Central memory CD8-positive, alpha-beta T cell (primary cell): ENCODE measurements at regions not wholly inside any gene's neighbourhood (a gene's known extent, or its start where the extent isn't known, plus 50 kb on each side); places are given as distances from the start of the nearest gene placed in this dataset.

Experiments used
- ATAC-seq: fragments of 150-1000 bp; cut with Tn5 transposase; replicated peaks from 2 replicates; pipeline ENCODE4 v1.10.0; 2022; ENCODE audit warnings: mild to moderate bottlenecking, moderate FRiP score, moderate number of reproducible peaks; ENCODE audit not compliant: poor library complexity, severe bottlenecking; ENCODE audit errors: extremely low read depth
- DNase-seq, 2 donors: peaks; one replicate each; pipeline ENCODE4 v3.0.0; 2021; ENCODE audit warnings: low spot score in 2 of 2
- H3K27ac Mint-ChIP-seq: one replicate; pipeline ENCODE4 v1.8.0; 2022; ENCODE audit warnings: low read depth, mild to moderate bottlenecking, moderate library complexity, mixed read lengths
- H3K27me3 Mint-ChIP-seq: one replicate; pipeline ENCODE4 v1.8.0; 2022; ENCODE audit warnings: mixed read lengths
- H3K36me3 Mint-ChIP-seq: one replicate; pipeline ENCODE4 v1.8.0; 2022; ENCODE audit warnings: mild to moderate bottlenecking, moderate library complexity, mixed read lengths; ENCODE audit not compliant: insufficient read depth
- H3K4me1 Mint-ChIP-seq: one replicate; pipeline ENCODE4 v1.8.0; 2022; ENCODE audit warnings: mixed read lengths
- H3K4me3 Mint-ChIP-seq: one replicate; pipeline ENCODE4 v1.8.0; 2022; ENCODE audit warnings: mild to moderate bottlenecking, moderate library complexity, mixed read lengths
- H3K9me3 Mint-ChIP-seq: one replicate; pipeline ENCODE4 v1.8.0; 2022; ENCODE audit warnings: mixed read lengths

DNA sequence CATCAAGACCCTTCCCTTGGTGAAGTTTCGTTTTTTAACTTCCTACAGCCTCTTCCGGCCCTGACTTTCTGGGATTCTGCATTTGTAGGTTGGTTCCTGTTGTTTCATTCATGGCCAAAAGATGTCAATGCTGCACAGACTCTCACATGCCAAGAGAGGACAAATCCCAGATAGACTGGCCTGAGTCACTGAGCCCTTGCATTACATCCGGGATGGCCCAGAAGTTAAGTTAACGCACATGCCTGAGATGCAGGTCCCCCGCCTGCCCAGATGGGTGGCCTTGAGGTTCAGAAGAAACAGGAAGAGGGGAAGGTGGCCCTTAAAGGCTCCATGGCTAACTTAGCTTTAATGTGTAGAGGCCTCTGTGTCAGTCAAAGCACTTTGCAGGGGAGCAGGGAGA, 51.6 kb upstream of the SRGAP3 start:
- Mint-ChIP-seq H3K36me3 (no peaks in the 10 kb centered on the region), H3K9me3 (no peaks in the 10 kb centered on the region), H3K27ac (no peak overlapping the region), H3K4me3 (no peak overlapping the region), H3K27me3 (peaks cover 31% of the 10 kb centered on the region), H3K4me1 (no peaks in the 10 kb centered on the region)
- DNase-seq (no peak), ATAC-seq (no peak)

DNA sequence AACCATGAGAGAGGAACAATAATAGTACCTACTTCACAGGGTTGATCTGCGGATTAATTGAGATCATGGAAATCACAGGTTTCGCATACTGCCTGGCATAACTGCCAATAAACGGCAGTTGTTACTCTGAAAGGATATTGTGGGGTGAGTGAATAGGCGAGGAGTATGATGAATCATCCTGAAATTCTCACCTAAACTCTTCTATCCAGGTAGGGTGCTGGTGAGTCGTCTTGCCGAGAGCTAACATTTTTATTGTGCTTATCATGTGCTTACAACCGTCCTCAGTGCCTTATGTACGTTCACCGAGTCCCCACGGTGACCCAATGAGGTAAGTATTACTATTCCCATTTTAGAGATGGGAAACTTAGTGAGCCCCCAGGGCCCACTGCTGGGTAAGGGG, 52.4 kb upstream of the SRGAP3 start:
- no peak for ATAC-seq
- H3K4me3 Mint-ChIP-seq, result peak overlapping the region; percentile 53
- no peak for DNase-seq
- H3K36me3 Mint-ChIP-seq, result no peaks in the 10 kb centered on the region
- no peak overlapping the region for H3K27ac Mint-ChIP-seq
- no peaks in the 10 kb centered on the region for H3K9me3 Mint-ChIP-seq
- peaks cover 30% of the 10 kb centered on the region for H3K27me3 Mint-ChIP-seq
- H3K4me1 Mint-ChIP-seq, result no peaks in the 10 kb centered on the region

DNA sequence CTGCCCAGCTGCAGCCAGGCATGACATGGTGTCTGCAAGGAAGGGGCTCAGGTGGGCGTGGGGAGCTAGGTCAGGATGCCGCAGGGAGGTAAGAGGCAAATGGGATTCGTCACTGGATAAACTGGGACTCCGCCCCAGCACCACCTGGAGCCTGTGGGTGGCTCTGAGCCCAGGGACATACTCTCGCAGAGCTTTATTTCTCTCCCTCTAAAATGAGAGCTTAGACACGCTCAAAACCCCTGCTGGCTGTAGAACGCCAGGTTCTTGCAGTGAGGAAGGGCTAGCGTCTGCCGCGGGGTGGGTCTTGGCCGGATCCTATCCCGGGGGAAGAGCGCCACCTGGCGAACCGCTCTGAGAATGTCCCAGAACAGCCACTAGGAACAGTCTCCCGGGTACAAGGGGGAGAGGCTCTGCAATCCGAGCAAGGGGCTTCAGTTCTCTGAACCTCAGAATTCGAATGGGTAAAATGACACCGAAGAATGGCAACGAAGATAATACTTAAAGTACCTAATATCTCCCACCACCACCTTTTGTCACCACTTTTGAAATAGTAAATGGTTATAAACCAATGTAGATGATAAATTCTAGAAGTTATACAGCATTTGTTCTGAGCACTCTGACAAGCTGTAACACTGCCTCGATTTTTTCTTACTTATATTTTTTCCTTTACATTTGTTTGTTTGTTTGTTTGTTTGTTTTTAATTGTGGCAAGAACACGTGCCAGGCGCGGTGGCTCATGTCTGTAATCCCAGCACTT, 53.2 kb upstream of the SRGAP3 start:
- Mint-ChIP-seq H3K27me3 (peaks cover 30% of the 10 kb centered on the region), H3K27ac (no peak overlapping the region), H3K36me3 (no peaks in the 10 kb centered on the region), H3K4me1 (no peaks in the 10 kb centered on the region), H3K9me3 (no peaks in the 10 kb centered on the region), H3K4me3 (peak overlapping the region; percentile 53)
- ATAC-seq (peak; percentile 83), DNase-seq (peak; percentile 58 to 70)

DNA sequence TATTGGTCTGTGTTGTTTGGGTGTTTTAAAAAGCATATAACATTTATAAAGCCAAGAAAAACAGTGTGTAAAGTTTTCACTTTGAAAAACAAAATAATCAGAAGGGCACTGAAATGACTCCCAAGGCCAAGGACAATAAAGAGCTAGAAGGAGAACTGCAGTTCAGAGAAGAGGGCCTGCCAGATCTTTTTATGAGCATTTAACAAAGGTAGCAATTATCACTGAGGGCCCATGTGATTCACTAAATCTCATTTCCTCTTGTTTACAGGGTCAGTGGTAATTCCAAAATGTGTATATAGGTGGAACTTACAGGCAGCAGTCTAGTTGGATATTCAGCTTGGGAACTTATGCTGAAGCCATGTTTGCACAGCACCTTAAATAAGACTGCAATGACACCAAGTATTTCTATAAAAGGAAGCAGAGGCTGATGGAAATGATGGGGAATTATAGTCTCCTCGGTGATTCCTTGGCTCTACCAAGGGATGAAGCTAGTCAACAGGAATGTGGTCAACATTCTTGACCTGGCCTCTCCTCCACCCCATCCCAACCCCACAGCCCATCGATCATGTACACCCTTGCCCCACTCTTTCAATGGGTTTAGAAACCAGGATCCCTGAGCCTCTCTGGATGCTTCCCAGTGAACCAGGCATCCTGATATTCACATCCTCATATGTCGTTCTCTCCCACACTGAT, 54.4 kb upstream of the THUMPD3 start:
- no peak for DNase-seq
- H3K36me3 Mint-ChIP-seq, result no peaks in the 10 kb centered on the region
- no peak for ATAC-seq
- no peaks in the 10 kb centered on the region for H3K9me3 Mint-ChIP-seq
- H3K4me3 Mint-ChIP-seq, result no peak overlapping the region
- H3K27ac Mint-ChIP-seq, result no peak overlapping the region
- peaks cover 13% of the 10 kb centered on the region for H3K27me3 Mint-ChIP-seq
- H3K4me1 Mint-ChIP-seq, result no peaks in the 10 kb centered on the region

DNA sequence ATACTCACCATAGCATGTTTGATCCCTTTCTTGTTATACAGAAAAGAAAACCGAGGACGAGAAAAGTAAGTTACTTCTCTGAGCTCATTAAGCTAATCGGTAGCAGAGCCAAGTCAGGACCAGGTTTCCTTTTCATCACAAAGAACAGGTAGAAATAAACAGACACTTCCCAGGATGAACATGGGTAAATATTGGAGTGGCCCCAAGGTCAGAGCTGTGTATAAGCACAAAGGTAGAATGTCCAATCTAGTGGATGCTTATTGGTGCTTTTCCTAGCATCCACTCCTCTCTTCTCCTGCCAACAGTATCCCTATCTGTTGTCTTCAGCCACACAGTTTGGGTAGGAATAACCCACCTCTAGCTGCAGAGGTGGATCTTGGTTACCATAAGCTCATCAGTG, 52.8 kb upstream of the THUMPD3 start:
- H3K4me1 Mint-ChIP-seq, result no peaks in the 10 kb centered on the region
- H3K27ac Mint-ChIP-seq, result no peak overlapping the region
- H3K4me3 Mint-ChIP-seq, result no peak overlapping the region
- H3K27me3 Mint-ChIP-seq, result peaks cover 4% of the 10 kb centered on the region
- ATAC-seq (no peak), DNase-seq (no peak)
- no peaks in the 10 kb centered on the region for H3K36me3 Mint-ChIP-seq
- H3K9me3 Mint-ChIP-seq, result no peaks in the 10 kb centered on the region

DNA sequence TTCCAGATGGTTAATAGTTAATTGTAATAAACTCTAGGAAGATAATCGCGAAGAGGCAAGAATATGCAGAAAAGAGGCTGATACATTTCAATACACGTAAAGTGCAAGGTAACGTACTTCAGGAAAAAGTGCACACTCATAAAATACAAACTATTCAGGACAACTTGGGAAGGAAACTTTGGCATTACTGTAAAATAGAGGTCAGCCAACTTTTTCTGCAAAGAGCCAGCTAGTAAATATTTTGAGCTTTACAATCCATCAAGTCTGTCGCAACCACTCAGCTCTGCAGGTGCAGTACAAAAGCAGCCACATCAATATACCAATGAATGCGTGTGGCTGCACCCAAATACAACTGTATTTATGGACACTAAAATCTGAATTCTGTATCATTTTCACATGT, 51.6 kb upstream of the THUMPD3 start:
- no peaks in the 10 kb centered on the region for H3K9me3 Mint-ChIP-seq
- no peaks in the 10 kb centered on the region for H3K4me1 Mint-ChIP-seq
- H3K4me3 Mint-ChIP-seq, result no peak overlapping the region
- H3K36me3 Mint-ChIP-seq, result no peaks in the 10 kb centered on the region
- no peaks in the 10 kb centered on the region for H3K27me3 Mint-ChIP-seq
- ATAC-seq (no peak), DNase-seq (no peak)
- H3K27ac Mint-ChIP-seq, result no peak overlapping the region
